ENCODE measurements at regions not wholly inside any gene's neighbourhood (a gene's known extent, or its start where the extent isn't known, plus 50 kb on each side); places are given as distances from the start of the nearest gene placed in this dataset.
A peak's percentile ranks its signal among the peaks of the same experiment; 100 is the strongest.

DNA sequence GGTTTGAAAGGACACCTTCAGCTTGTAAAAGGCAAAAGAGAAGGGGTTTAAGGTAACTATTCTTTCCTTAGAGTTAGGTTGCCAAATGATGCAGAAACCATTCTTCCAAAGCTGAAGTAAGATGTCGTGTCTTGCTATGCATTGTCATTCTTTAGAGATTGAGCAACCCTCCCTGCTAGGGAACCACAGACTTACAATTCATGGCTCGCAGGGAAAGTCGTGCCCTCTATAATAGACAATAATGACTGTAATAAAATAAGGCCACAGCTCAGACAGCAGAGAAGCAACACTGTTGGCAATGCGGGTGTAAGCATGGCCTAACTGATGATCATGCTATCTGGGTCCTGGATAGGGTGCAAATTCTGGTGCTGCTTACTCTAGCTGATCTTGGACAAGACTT, 129.6 kb upstream of the CDH13 start:
- no peak for DNase-seq

GRCh38 chr16:82488460-82488859, 138.3 kb upstream of the CDH13 start:
- DNase-seq, result no peak

- DNase-seq, result no peak
These were observed 145.3 kb upstream of the CDH13 start for GRCh38 chr16:82481455-82481854.

DNA sequence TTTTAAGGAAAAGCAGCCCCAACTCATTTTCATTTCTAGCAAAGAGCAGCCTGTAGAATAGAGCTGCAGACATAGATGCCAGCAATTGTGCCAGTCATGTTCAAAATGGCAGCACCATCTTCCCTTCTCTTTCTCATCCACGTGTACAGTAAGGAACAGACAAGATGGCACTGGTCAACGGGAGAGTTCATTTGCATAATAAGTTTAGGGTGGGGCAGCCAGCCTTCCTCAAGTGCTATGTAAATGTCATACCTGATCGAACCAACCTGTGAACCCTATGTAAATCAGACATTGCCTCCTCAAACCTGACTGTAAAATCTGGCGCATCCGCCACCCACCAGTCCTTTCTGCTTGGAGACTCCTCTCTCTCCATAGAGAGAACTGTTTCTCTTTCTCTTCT, 150.0 kb upstream of the CDH13 start:
- no peak for DNase-seq

DNA sequence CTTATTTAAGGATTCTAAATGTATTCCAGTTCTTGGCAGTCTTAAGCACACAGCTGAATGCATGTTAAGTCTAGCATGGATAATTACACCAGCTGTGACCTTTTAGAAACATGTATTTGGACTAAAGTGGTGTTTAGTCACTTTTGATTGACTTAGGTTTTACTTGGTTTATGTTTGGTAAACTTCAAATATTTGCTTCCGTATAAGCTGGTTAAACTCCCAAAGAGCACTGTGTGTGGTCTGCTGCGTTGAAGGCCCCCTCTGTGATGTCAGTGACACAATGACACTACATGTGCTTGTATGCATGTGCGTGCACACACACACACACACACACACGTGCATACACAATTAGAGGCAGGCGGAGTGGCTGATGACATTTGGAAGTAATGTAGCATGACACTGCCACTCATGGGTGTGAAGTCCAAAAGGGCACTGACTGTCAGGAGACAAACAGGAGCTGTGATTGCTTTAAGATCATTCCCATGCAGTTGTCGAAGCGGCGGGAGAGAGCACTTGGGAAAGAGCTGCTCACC, 156.1 kb upstream of the CDH13 start:
- DNase-seq, result no peak

GRCh38 chr16:82470016-82470415, 156.8 kb upstream of the CDH13 start:
- DNase-seq, result no peak

DNA sequence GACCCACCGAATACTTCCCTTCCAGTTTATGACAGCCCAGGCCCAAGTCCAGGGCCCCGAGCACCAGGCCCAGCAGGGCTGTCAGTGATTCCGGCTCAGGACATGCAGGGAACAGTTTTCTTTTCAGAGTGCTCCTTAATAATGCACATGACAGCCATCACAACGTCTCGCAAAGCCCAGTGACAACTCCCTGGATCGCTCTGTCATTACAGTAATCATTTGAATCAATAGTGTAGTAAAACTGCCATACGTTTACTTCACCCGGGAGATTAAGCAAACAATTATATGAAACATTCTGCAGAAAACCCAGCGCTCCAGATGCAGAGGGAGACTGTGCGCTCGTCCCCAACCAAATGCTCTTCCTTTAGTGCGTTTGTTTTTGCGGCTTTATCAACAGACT, 162.6 kb upstream of the CDH13 start:
- DNase-seq, result no peak

DNA sequence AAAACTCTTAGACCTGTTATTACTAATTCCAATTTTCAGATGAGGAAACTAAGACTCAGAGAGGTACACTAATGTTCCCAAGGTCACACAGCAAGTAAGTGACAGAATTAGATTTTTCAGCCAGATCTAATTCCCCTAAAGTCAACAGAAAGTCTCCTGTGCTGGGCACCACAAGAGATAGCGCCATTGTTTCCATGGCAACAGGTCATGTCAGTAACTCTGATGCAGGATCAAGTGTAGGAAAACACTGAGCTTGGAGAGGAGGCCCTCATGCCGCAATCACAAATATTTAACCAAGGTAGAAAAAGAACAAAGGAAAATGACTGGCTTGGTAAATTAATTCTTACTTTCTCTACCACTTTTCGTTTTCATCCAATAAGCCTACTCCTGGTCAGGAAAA, 166.0 kb upstream of the CDH13 start:
- no peak for DNase-seq

- DNase-seq, result no peak
These were observed 167.1 kb upstream of the CDH13 start for GRCh38 chr16:82459580-82460256.

DNA sequence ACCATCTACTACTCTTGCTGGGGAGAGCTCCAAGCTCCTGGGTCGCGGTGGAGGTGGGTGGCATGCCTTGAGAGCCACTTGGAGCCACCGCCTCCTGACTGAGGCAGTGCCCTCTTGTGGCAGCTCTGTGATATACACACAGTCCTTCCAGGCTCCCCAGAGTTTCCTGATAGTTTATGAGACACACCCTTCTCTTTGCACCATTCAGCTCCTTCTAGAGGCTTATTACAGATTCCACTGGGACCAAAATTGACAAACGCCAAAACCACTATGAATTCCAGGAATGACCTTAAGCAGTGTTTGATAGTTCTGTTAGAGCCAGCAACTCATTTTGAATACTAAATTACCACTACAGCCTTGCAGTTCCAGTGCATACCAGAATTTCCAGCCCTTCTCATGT, 170.1 kb upstream of the CDH13 start:
- DNase-seq, result peak; percentile 55 to 73 (median 65)

DNA sequence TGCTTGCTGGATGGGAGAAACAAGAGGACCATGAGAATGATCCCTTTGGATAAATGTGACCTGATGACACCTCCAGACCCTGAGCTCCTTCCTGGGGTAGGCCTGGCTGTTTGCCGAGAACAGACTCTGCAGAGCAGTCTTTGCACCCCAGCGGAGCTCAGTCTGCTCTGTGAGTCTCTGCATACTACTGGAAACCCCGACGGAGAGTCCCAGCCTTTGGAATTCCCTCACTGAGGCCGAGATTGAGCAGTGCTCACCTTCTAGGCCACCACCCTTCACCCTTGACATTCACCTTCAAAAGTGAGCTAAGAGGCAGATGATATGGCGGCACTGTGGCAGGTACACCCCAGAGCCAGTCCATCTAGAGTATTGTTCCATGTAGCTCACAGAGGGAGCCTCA, 172.2 kb upstream of the CDH13 start:
- DNase-seq, result no peak

DNA sequence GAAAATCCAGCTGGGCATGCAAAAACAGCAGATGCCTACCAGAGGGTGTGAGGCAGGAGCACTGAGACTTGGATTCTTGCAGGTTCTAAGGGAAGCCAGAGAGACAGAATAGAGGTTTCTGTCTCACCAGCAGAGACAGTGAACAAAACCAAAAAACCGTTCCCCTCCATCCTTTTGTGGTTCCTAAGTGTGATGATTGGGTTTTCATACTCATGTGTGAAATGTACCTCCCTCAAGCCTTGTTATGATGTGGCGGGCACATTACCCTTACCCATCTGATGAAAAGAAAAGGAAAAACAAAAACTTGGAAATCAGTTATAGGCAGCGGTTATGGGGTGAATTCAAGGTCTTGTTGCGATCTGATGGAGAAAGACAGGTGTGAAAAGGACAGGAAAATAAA, 172.6 kb upstream of the CDH13 start:
- no peak for DNase-seq

GRCh38 chr16:82452004-82452756, 174.6 kb upstream of the CDH13 start:
- DNase-seq, result no peak

DNA sequence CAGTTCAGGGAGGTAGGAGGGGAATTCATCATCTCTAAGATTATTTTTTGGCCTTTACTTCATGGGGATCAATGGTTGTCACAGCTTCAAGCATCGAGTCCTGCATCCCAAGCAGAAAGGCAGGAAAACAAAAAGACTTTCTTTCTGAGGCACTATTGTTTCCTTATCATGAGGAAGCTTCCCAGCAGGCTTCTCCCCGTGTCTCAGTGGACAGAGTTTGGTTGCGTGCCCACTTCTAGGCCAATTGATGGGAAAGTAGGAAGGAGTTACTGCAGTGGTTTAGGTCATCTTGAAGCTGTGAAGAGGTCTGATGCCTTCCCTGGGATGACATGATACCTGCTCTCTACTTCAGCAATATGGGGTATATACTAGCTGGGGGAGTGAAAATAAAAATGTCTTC, 175.3 kb upstream of the CDH13 start:
- DNase-seq, result no peak

GRCh38 chr16:82440336-82440735, 186.4 kb upstream of the CDH13 start:
- DNase-seq, result no peak

DNA sequence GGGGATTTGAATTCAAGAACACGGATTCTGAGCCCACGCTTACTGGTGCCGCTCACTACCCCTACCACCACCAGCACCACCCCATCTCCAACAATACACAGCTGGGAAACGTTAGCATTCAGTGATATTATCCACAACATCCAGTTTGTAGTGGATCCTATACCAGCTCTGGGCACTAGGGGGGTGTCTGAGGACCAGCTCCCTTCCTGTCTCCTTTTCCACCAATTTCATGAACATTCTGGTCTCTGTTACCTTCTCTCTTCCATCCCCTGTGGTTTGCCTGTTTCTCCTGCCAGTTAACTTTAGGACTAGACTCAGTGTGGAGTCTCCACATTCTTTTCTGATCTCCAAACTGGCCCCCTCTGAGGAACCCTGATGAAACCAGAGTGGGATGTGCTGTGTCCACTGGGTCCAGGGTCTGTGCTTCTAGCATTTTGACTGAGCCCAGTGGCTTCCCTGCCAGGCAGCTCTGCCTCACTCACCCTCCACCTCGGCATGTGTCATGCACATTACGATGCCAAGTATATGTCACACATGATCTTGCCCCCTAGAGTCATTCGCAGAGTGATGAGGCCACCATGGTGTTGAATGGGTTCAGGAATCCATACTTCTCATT, 187.0 kb upstream of the CDH13 start:
- peak in 1 of 3 donors; percentile 8 for DNase-seq

- DNase-seq, result no peak
These were observed 193.7 kb upstream of the CDH13 start for GRCh38 chr16:82433042-82433441.

GRCh38 chr16:82432261-82432660, 194.5 kb upstream of the CDH13 start:
- no peak for DNase-seq

DNA sequence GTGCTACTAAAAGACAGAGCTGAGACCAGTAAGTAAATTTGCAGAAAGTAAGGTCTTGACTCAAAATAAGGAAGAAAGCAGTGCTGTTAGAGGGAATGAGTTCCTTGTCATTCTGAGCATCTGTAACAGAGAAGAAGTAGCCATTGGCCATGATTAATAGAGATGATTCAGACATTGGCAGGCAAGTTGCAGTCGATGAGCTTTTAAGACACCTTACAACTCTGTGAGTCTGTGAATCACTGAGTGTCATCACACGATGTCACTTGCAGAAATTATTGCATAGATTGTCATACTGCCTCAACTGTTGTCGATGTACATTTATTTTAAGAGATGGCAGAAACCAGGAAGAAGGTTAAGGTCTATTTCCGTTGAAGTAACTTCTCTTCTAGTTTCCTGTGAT, 201.1 kb upstream of the CDH13 start:
- DNase-seq, result peak in 1 of 3 donors; percentile 1

DNA sequence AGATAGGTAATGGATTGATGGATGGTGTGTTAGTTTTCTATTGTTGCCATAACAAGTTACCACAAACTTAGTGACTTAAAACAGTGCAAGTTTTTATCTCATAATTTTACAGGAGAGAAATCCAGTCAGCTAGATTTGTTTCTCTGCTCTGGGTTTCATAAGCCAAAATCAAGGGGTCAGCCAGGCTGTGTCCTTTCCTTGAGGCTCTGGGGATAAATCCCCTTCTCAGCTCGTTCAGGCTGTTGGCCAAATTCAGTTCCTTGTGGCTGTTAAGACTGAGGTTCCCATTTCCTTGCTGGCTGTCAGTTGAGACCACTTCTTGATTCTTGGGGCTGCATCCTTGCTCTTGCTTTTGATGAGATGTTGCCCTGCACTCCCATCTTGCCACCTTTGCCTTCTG, 204.9 kb upstream of the CDH13 start:
- no peak for DNase-seq

DNA sequence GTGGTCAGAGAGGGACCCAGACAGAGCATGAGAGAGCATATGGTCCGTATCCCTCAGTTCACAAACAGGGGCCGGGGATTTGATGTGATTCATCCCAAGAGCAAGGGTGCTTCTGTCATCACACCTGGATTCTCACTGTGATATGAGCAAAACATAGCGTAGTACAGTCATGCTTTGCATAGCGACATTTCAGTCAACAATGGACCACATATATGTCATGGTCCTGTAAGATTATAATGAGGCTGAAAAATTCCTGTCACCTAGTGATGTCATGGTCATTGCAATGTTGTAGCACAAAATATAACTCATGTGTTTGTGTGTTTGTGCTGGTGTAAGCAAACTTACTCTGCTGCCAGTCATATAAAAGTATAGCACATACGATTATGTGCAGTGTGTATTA, 207.4 kb upstream of the CDH13 start:
- DNase-seq, result no peak

- no peak for DNase-seq
These were observed 212.3 kb upstream of the CDH13 start for GRCh38 chr16:82414476-82414875.

- DNase-seq, result no peak
These were observed 214.0 kb upstream of the CDH13 start for GRCh38 chr16:82412770-82413169.

DNA sequence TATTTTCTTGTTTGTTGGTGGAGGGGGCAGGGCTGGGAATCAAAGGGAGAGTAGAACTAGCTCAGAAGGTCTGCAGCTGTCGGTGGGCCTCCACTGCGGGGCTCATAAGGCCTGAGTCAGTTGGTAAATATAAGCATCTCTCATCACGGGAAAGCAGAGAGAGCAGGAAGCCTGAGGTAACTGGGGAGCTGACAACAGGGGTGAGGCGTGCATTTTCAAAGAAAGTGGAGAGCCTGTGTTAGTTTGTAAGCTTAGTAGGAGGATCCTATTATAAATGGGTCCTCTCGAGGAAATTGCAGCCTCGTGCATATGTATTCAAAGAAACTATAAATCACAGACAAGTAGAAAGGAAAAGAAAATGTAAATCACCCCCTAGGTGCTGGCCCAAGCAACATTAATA, 221.0 kb upstream of the CDH13 start:
- no peak for DNase-seq
